HG03558 (cell line): ENCODE measurements at regions not wholly inside any gene's neighbourhood (a gene's known extent, or its start where the extent isn't known, plus 50 kb on each side); places are given as distances from the start of the nearest gene placed in this dataset.

ENCODE experiments used
- ATAC-seq: cut with Tn5 transposase; IDR thresholded peaks from one replicate; pipeline ENCODE4 v1.9.1; 2021; ENCODE audit warnings: moderate number of reproducible peaks; ENCODE audit not compliant: unreplicated experiment; ENCODE audit errors: extremely low read depth

DNA sequence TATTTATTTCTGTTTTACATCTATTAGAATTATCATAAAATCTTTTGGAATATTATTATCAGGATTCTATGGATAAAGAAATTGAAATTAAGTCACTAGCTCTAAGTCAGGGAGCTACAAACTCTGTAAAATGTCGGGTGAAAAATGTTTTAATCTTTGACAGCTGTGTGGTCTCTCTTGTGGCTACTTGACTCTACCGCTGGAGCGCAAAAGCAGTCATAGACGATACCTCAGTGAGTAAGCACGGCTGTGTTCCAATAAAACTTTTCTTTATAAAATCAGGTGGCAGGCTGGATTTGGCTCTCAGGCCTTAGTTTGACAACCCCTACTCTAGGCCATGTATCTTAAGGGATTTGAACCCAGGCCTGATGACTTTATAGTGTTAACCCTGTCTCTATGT lies 88.5 kb upstream of the PFN2 start:
- no peak for ATAC-seq

DNA sequence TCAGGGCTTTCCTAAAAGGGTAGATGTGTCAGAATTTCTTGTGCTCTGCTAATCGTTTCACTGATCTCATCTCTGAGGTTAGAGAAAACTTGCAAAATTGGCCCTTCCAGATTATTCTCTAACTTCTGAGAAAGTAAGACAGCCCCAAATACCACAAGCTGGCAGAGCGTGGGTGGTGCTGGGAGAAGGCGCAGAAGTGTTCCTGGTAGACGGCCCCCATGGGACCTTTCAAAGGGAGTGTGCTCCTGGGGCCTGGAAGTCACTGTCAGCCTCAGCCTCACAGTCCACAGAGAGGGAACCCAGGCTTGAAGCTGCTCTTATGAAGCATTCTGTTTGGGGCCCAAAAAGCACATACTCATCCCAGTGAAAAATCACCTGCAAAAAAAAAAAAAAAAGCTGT lies 86.5 kb upstream of the PFN2 start:
- ATAC-seq, result no peak

DNA sequence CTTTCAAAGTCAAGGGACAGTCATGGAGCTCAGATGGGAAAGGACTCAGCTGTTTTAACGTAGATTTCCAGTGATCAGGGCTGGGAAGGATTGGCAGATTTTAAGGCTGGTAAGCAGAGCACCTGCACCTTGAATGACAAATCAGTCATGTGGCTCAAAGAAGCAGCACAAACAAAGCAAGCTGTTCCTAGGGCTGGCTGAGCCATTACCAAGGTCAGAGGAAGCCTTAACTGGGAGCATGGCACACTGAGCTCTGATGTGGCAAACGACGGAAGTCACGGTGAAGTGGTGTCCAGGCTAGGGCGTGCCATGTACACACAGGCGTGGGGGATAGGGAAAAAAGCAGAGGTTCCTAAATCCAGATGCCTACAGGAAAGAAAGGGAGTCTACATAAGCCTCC lies 84.6 kb upstream of the PFN2 start:
- no peak for ATAC-seq

DNA sequence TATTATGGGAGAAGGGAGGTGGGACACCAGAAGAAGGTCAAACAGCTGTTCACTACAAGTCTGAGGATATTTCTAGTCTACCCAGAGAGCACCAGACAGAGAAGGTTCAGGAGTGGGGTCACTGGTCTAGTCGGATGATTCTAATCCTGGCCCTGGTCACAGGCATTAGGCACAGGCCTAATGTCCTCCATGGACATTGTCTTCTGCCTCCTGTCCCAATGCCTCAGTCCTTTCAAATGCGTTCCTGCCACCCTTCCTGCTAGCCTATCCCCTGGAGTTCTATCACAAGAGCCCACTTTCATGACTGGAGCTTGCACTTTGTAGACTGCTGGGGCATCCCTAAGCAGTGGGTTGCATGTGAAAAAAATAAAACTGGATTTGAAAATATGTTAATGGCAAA lies 83.9 kb upstream of the PFN2 start:
- ATAC-seq, result no peak

DNA sequence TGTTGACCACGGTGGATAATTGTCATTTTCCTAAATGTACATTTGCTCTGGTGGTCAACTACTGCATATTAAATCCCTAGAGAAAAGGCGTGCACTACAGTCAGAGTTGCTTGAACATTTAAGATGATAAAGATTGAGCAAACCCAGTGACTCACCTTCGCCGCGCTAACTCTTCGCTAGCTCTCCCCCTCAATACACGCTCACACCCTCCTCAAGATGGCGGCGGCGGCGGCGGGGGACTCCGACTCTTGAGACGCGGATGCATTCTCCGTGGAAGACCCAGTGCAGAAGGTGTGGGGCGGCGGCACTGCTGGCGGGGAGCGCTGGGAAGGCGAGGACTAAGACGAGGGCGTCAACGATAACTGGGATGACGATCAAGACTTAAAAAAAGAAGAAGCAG lies 79.8 kb upstream of the PFN2 start:
- no peak for ATAC-seq

DNA sequence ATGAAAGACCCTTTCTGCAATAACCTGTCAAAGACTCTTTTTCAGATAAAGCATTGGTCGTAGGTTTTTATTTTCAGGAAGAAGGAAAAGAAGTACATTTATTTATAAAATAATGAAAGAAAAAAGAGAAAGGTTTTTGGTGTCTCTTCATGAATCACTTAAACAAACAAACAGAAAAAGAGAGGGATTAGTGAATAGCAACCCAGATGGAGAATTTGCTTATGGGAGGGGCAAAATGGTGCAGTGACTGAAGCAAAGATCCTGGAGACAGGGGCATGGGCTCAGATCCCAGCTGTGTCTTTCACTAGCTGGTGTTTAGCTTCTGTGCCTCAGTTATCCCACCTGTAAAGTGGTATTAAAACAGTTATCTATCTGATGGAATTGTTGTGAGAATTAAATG lies 78.6 kb upstream of the PFN2 start:
- ATAC-seq, result no peak

DNA sequence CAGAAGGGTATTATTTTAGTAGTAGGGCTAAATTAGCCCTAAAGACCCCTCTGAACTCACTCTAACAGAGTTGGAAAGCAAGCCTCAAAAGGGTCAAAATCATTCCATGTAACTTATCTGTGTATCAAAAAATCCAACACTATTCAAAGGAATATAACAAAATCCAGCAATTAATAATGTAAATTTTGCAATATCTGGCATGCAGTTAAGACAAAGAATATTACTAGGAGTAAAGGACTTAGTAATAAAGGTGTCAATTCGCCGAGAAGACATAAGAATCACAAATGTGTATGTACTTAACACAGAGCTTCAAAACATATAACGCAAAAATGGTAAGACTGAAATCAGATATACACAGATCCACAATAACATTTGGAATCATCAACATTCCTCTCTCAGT lies 71.2 kb upstream of the PFN2 start:
- no peak for ATAC-seq

DNA sequence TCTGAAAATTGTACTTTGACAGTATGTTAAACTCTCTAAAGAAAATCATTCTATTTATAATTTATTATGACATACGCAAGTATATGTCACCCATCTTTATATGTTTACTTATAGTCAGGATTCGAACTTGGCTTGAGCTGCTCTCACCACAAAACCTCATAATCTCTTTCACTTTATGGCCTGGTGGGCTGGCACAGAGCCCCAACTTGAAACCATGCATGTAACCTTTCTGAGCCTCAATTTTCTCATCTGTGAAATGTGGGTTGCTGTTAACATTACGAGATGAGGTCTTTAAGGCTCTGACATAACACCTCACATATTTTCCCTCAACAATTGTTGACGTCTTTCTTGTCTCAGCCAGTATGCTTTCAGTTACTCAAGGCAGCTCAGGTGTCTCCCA lies 69.4 kb upstream of the PFN2 start:
- no peak for ATAC-seq

DNA sequence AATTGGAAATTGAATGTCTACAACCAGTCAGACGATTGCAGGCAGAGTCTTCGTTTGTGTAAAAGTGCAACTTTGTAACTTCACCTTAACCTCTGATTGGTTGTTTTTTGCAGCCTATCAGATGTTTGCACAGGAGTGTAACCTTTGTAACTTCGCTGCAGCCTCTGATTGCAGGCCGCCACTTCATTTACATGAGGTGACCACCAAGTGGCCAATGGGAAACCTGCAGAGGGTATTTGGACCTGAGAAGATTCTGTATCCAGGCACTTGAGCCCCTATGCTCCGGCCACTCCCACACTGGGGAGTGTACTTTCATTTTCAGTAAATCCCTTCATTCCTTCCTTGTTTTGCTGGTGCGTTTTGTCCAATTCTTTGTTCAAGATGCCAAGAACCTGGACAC lies 68.1 kb upstream of the PFN2 start:
- ATAC-seq, result no peak

DNA sequence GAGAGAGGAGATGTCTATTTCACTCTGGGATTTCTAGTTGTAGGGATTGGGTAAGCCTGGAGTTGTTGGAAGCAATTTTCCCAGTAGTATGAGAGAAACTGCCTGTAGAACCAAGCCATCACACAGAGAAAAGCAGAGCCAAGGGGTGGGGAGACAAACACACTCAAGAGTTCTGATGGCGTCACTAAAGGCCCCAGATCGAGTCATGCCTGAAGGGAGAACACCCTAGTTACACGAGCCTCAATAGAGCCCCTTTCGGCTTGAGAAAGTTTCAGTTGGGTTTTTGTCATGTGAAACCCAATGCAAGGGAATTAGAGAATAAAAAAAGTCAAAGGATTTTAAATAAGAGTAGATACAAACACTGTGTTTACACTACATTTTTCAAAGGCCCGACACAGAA lies 66.1 kb upstream of the PFN2 start:
- ATAC-seq, result no peak

DNA sequence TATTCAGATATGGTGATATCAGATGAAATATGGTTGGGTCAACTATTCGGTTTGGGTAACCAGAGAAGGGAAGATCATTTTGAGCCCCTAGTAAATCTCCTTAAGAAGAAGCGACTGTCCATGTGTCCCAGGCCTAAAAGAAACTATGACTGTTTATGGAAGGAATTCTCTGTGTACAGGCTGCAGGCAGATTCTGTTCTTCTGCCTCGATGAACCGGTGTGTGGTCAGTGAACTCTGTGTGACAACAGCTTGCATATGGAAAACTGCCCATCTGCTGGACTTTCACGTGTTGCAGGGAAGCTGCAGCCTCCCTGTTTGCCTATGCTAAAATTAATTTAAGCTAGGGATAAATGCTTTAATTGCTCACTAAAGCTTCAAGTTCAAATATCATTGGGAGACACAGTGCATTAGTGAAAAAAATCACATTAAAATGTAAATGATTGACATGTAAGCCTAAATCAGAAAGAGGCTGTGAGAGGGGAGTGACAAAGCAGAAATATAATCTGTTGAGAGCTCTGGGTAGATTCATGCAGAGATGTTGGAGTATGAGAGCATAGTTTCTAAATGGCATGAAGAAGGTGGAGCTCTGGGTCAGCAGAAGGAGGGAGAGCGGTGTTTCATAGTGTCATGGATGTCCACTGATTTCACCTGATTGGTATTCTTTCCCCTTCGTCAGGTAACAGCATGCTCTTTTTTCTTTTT lies 65.4 kb upstream of the PFN2 start:
- no peak for ATAC-seq

DNA sequence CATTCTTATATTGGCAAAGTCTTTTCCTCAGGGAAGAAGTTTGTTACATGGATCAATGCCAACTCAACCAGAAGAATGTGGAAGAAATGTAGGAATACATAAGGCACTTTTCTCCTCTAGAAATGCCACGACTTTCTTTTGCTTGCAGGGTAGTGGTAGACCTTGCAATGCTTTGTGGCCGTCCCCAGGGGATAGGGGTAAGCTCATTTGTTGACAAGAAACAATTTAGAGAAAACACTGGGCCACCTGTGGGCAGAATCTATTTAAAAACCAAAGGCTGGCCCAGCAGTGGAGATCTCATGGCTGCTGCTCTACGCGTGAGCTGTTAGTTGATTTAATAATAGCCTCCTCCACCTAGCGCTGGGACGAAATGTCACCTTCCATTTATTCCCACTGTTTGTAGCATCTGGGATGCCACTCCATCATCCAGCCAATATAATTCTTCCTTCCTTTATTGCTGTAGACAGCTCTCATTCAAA lies 64.6 kb upstream of the PFN2 start:
- no peak for ATAC-seq

DNA sequence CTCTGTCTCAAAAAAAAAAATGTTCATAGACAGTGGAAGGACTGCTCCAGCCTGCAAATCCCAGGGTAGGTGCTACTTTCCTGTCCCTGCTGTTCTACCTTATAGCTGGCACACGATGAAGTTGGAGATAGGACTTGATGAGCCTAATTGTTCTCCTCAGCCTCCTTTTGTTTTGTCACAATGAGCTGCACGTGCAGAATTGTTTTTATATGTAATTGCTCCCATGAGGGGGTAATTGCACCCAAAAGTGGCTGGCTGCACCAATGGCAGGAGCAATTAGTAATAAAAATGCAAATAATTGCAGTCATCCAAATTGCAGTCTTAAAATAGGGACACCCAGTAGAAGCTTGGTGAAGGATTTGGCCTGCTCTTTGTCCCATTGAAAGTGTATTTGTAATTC lies 63.0 kb upstream of the PFN2 start:
- ATAC-seq, result no peak

DNA sequence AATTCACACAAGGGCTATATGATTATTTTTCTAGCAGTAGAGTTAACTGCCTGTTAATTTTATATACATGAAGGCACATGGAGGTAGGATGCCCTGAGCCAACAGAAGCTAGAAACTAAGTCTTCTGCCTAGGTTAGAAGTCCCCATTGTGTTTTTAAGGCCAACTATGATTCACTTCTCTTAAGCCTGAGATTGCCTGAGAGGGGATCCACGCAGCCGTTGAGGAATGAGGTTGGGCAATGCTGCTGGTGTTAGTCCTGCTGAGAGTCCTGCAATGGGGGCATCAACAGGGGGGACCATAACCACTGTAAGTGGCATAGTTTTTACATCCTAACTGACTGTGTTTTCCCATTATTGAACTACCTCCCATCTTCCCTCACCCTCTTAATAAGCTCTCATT lies 60.1 kb upstream of the PFN2 start:
- ATAC-seq, result no peak

DNA sequence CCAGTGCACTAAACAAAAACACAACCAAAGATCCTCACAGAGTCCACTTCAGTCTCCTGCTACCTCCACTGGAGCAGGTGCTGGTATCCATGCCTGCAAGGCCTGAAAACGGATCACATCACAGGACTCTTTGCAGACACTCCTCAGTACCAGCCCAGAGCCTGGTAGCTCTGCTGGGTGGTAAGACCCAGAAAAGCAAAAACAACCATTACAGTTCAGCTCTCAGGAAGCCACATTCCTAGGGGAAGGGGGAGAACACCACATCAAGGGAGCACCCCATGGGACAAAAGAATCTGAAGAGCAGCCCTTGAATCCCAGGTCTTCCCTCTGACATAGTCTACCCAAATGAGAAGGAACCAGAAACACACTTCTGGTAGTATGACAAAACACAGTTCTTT lies 52.5 kb upstream of the PFN2 start:
- ATAC-seq, result no peak

DNA sequence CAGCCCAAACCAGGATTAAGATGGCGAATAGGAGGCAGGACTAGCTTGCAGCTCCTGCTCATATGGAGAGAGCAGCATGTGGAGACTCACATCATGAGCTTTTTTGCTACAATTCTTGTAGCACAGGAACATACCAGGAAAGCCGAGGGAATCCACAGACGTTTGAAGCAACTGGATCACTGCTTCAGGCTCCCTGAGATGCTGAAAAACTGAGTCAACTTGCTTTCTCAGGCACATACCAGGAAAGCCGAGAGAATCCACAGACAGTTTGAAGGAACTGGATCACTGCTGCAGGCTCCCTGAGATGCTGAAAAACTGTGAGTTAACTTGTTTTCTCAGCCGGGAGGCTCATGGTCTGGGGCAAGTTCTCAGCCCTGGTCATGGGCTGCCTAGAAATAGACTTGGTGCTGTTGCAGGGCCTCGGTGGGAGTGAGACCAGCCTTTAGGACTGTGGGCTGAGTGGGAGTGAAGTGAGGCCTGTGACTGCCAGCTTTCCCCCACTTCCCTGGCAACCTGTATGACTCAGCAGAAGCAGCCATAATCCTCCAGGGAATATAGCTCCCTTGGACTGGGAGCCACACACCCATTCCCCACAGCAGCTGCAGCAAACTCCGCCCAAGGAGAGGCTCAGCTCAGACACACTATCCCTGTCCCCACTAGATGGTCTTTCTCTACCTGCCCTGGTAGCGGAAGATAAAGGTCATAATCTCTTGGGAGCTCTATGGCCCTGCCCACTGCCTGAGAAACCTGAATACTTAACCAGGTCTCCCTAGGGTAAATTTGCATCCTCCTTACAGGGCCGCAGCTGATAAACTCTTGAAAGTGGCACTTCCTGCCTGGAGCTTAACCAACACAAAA lies 51.9 kb upstream of the PFN2 start:
- ATAC-seq, result no peak

DNA sequence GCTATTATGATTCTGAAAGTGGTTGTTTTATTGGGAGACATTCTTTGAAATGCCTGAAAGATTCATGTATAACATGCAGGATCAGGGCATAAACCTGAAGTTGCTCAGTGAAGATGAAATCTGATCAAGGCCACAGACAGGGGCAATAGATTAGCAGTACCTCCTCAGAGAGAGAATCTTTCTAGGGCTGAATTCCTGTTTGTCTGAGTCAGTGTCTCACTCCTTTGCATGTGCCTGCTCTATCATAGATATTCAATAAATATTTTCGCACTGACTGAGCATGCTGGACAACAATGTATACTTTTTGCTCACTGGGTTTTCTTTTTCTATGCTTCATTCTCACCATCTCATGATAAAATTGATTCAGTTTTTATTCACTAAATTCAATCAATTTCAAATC lies 49.8 kb upstream of the PFN2 start:
- no peak for ATAC-seq
